Effector memory CD4-positive, alpha-beta T cell (primary cell): ENCODE measurements at regions not wholly inside any gene's neighbourhood (a gene's known extent, or its start where the extent isn't known, plus 50 kb on each side); places are given as distances from the start of the nearest gene placed in this dataset.

ENCODE experiments used
- DNase-seq, 3 donors: peaks; one replicate each; pipeline ENCODE4 v3.0.0-alpha.2; 2020
- H3K27ac ChIP-seq: 2 replicates; pipeline ENCODE4 v1.7.0; 2013; ENCODE audit warnings: mild to moderate bottlenecking, low read length, moderate library complexity; ENCODE audit not compliant: insufficient read depth, poor library complexity, severe bottlenecking
- H3K27me3 ChIP-seq: replicated peaks from 2 replicates; pipeline ENCODE4 v1.7.0; 2013; ENCODE audit warnings: mild to moderate bottlenecking, low read length; ENCODE audit not compliant: insufficient read depth, control insufficient read depth, poor library complexity, severe bottlenecking
- H3K36me3 ChIP-seq: 2 replicates; pipeline ENCODE4 v1.7.0; 2013; ENCODE audit warnings: mild to moderate bottlenecking, low read length, moderate library complexity; ENCODE audit not compliant: control insufficient read depth, insufficient read depth
- H3K4me1 ChIP-seq: 2 replicates; pipeline ENCODE4 v1.7.0; 2013; ENCODE audit warnings: low read length, mild to moderate bottlenecking; ENCODE audit not compliant: control insufficient read depth, insufficient read depth, poor library complexity, severe bottlenecking
- H3K4me3 ChIP-seq: 2 replicates; pipeline ENCODE4 v1.7.0; 2013; ENCODE audit warnings: low read length, low read depth, mild to moderate bottlenecking; ENCODE audit not compliant: insufficient read depth, poor library complexity, severe bottlenecking
- H3K9me3 ChIP-seq: 2 replicates; pipeline ENCODE4 v1.7.0; 2013; ENCODE audit warnings: mild to moderate bottlenecking, low read length, moderate library complexity; ENCODE audit not compliant: control insufficient read depth

DNA sequence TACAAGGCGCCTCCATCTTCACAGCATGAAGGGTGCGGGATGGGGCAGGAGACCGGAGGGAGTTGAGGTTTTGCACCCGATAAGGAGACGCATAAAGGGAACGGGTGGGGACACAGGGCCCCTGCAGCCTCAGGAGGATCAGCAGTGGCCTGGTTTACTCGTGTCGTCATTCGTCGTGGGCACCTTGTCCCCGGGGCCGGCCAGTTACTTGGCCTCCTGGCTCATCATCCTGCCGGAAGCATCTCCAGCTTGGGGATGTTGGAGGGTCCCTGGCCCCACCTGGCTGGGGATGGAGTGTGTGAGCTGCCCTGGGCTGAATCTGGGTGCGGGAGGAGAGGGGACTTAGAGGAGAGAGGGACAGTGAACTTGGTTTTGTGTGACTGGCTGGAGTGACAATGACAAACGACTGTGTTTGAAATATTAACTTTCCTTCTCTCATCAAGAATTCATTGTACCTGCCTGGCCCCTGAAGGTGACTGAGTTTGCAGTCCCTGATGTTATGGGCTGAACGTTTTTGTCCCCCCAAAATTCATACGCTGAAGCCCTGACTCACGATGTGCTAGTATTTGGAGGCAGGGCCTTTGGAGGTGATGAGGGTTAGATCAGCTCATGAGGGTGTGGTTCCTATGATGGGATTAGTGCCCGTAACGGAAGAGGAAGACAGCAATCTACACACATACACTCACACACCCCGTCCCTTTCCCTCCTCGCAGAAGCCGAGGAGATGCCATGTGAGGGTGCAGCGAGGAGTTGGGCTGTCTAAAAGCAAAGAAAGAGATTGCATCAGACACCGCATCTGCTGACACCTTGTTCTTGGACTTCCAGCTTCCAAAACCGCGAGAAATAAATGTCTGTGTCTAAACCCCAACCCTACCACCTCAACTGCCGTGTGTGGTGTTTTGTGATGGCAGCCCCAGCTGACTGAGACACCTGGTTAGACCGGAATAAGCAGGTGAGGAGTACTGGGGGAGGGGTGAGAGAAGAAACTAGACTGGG is 65.0 kb upstream of the MAP3K4 start:
- Histone ChIP-seq H3K4me1 (peaks cover 3% of the 10 kb centered on the region), H3K36me3 (no peaks in the 10 kb centered on the region), H3K9me3 (no peaks in the 10 kb centered on the region), H3K4me3 (no peak overlapping the region), H3K27ac (no peak overlapping the region), H3K27me3 (no peaks in the 10 kb centered on the region)
- DNase-seq, result no peak

DNA sequence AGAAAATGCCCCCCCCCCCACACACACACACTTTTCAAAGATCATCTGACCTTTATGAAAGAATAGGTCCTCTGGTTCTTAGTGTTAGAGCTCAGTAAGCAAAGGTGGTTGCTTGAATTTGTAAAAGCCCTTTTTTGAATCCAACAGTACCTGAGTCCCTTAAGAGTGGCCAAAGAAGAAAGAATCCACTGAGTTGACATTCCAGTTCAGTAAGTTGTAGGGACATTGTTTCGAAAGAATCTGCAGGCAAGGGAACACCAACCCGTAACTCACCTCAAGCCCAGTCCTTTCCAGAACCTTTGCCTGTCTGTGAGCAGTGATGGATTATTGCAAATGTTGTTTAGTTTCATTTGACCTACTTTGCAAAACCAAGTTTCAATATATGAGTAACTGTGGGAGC is 64.2 kb upstream of the MAP3K4 start:
- Histone ChIP-seq H3K27ac (no peak overlapping the region), H3K4me1 (peaks cover 3% of the 10 kb centered on the region), H3K27me3 (no peaks in the 10 kb centered on the region), H3K9me3 (no peaks in the 10 kb centered on the region), H3K4me3 (no peak overlapping the region), H3K36me3 (no peaks in the 10 kb centered on the region)
- no peak for DNase-seq

DNA sequence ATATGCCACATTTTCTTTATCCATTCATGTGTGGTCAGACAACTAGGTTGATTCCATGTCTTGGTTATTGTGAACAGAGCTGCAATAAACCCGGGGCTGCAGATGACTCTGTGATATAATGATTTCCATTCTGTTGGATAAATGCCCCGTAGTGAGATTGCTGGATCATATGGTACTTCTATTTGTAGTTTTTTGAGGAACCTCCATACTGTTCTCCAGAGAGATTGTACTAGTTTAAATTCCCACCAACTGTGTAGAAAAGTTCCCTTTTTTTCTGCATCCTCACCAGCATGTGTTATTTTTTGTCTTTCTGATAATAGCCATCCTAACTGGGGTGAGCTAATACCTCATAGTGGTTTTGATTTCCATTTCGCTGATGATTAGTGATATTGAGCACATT is 62.2 kb upstream of the MAP3K4 start:
- no peak for DNase-seq
- H3K9me3 ChIP-seq, result no peaks in the 10 kb centered on the region
- H3K27ac ChIP-seq, result no peak overlapping the region
- H3K4me1 ChIP-seq, result peaks cover 3% of the 10 kb centered on the region
- H3K4me3 ChIP-seq, result no peak overlapping the region
- no peaks in the 10 kb centered on the region for H3K36me3 ChIP-seq
- H3K27me3 ChIP-seq, result no peaks in the 10 kb centered on the region

DNA sequence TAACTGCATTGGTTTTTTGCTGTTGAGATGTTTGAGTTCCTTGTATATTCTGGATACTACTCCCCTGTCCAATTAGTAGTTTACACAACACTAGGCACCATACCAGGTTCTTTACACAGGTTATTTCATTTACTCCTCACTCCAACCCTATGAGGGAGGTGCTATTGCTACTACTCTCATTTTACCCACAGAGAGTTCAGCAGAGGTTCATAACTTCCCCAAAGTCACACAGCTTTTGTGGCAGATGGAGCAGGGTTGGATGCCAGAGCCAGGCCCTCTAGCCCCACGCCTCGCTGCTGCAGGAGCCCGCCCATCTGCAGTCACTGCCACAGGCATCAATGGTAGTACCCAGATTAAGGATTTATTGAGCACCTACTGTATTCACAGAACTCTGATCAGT is 61.7 kb upstream of the MAP3K4 start:
- H3K27ac ChIP-seq, result no peak overlapping the region
- H3K4me1 ChIP-seq, result peaks cover 3% of the 10 kb centered on the region
- no peak for DNase-seq
- no peaks in the 10 kb centered on the region for H3K9me3 ChIP-seq
- no peaks in the 10 kb centered on the region for H3K36me3 ChIP-seq
- H3K4me3 ChIP-seq, result no peak overlapping the region
- H3K27me3 ChIP-seq, result no peaks in the 10 kb centered on the region

DNA sequence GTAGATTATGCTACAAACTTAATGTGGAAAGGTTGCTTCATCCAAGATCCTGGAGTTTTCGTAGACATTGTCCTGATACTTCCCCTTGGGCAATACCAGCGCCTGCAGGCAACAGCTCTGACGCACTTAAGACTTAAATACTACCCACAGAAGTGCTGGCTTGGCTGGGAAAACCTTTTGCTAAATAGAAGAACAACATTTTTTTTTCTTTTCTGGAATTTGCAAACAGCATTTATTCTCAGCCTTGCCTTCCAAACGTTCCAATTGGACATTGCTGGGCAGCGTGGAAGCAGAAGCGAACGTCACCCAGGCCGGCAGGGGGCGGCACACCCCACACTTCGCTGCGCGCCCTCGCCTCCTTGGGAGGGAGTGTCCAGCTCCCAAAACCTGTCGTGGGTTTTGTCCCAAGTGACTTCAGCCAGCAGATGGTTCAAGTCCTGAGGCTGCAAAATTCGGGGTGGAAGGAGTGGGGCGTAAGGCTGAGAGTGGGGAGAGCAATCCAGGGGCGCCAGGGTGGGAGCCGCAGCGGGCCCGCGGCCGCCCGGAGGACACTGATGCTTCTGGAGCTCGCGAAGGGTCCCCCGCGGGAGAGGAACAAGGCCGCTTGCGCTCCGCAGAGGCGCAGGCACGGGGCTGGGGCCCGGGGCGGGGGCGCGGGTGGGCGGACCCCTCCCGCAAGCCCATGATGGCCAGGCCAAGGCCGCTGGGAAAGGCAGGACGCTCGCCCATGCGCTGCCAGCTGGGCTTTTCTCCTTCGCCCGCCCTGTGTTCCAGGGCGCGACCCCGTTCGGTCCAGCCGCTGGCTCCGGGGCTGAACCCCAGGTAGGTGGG is 60.8 kb upstream of the MAP3K4 start:
- H3K36me3 ChIP-seq, result no peaks in the 10 kb centered on the region
- no peaks in the 10 kb centered on the region for H3K9me3 ChIP-seq
- peaks cover 3% of the 10 kb centered on the region for H3K4me1 ChIP-seq
- peak; percentile 16 to 50 (median 20) for DNase-seq
- no peaks in the 10 kb centered on the region for H3K27me3 ChIP-seq
- H3K27ac ChIP-seq, result no peak overlapping the region
- H3K4me3 ChIP-seq, result peak overlapping the region; percentile 39

DNA sequence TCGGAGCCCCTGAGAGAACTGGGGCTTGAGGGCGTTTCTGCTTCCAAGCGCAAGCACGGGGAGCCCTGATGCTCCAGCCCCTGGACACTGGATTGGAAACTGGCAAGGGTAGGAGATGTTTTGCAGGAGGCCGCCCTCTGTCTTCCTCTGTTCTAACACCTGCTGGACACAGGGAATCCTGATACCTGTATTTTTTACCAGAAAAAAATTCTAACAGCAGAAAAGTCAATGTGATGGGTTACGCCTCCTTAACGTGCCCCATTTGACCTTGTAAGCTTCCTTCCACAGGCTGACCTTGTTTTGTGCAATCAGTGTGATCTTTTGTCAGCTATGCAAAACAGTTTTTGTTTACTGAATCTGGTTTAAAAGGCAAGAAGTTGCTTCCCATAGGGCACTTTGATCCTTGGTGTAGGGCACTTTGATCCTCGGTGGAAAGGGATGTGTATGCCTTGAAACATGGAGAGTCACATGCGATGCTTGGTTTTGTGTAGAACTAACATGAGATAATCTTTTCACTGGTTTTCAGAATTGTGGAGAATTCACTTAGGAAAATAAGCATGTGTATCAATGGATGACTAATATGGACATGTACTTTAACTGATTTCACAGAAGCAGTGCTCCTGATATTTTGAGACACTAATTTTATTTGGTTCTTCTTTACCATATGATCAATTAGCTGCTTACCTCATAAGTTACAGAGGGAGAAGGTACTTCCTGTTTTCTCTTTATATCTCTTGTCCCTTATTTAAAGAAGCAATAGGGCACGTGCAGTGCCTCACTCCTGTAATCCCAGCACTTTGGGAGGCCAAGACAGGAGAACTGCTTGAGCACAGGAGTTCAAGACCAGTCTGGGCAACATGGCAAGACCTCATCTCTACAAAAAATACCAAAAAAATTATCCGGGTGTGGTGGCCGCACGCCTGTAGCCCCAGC is 59.9 kb upstream of the MAP3K4 start:
- no peak for DNase-seq
- H3K9me3 ChIP-seq, result no peaks in the 10 kb centered on the region
- no peak overlapping the region for H3K27ac ChIP-seq
- H3K4me1 ChIP-seq, result peaks cover 3% of the 10 kb centered on the region
- no peaks in the 10 kb centered on the region for H3K36me3 ChIP-seq
- H3K4me3 ChIP-seq, result peak overlapping the region; percentile 39
- H3K27me3 ChIP-seq, result no peaks in the 10 kb centered on the region

DNA sequence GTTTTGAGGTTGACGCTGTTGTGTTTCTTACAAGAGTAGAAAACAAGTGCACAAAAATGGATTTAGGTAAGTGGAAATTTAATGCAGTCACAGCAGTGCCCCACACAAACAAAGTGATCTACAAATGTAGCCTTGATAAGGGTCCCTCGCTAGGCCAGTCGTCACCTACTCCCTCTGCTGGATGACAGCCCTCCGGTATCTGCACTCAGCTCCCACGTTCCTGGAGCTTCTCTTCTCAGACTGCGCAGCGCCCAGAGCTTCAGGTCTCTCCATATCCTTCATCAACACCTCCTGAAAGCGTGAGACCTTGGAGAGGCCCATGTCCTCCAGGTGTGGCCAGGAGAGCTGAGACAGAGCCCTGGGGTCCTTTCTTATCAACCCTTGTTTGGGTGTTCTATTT is 58.3 kb upstream of the MAP3K4 start:
- no peak for DNase-seq
- H3K36me3 ChIP-seq, result no peaks in the 10 kb centered on the region

DNA sequence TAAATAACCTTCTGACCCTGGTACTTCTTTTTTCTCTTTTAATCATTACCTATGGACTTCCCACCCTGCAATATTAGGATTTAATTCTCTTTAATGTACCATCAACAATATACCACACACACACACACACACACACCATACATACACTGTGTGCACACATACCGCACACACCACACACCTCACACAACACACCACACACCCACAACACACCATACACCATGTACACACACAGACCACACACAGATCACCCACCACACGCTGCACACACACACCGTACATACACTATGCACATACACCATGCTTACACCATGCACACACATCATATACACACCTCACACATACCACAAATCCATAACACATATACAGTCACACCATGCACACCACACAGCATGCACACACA is 57.4 kb upstream of the MAP3K4 start:
- H3K9me3 ChIP-seq, result no peaks in the 10 kb centered on the region
- H3K27me3 ChIP-seq, result no peaks in the 10 kb centered on the region
- no peak overlapping the region for H3K27ac ChIP-seq
- peaks cover 3% of the 10 kb centered on the region for H3K4me1 ChIP-seq
- H3K36me3 ChIP-seq, result no peaks in the 10 kb centered on the region
- no peak for DNase-seq
- H3K4me3 ChIP-seq, result no peak overlapping the region

More for the DNA sequence above, 58.3 kb upstream of the MAP3K4 start:
- no peak overlapping the region for H3K4me3 ChIP-seq
- H3K4me1 ChIP-seq, result peaks cover 3% of the 10 kb centered on the region
- H3K27ac ChIP-seq, result no peak overlapping the region
- no peaks in the 10 kb centered on the region for H3K27me3 ChIP-seq
- H3K9me3 ChIP-seq, result no peaks in the 10 kb centered on the region

DNA sequence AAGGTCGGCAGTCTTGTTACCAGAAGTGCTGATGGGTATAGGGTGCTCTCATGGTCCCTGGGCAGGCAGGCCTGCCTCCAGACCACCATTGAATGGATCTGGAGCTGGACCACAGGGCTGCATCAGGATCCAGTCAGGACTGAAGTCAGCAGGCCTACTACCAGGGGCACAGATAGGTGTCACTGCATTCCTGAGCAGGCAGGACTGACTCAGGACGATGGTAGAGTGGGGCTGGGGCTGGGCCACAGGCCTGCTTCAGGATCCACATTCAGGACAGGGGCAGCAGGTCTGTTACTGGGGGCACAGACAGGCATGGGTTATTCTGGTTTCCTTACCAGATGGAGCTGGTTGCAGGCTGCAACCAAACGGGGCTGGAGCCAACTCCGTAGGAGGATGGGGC is 51.4 kb upstream of the MAP3K4 start:
- H3K4me1 ChIP-seq, result no peaks in the 10 kb centered on the region
- no peak overlapping the region for H3K27ac ChIP-seq
- DNase-seq, result no peak
- H3K27me3 ChIP-seq, result peaks cover 6% of the 10 kb centered on the region
- H3K36me3 ChIP-seq, result no peaks in the 10 kb centered on the region
- H3K4me3 ChIP-seq, result no peak overlapping the region
- H3K9me3 ChIP-seq, result no peaks in the 10 kb centered on the region
